ENCODE measurements at regions not wholly inside any gene's neighbourhood (a gene's known extent, or its start where the extent isn't known, plus 50 kb on each side); places are given as distances from the start of the nearest gene placed in this dataset.
"Not testable (repeated sequence)": the region's sequence is repeated elsewhere in the genome, so short reads cannot be mapped to it uniquely, and the experiment has no call there.

- no peak for DNase-seq (ENCODE audit: low read depth)
Observed at GRCh38 chr2:83874712-83875430, 584.2 kb downstream of the SUCLG1 start.

GRCh38 chr2:83874066-83874465 lies 585.0 kb downstream of the SUCLG1 start:
- DNase-seq (ENCODE audit: low read depth), result no peak

- DNase-seq (ENCODE audit: low read depth), result no peak
Observed at GRCh38 chr2:83873110-83873509, 586.0 kb downstream of the SUCLG1 start.

- no peak for DNase-seq (ENCODE audit: low read depth)
Observed at GRCh38 chr2:83866211-83866610, 592.9 kb downstream of the SUCLG1 start.

- DNase-seq (ENCODE audit: low read depth), result no peak
Observed at GRCh38 chr2:83862600-83862999, 596.5 kb downstream of the SUCLG1 start.

- no peak for DNase-seq (ENCODE audit: low read depth)
Observed at GRCh38 chr2:83860320-83860719, 598.8 kb downstream of the SUCLG1 start.

GRCh38 chr2:83859553-83859952 lies 599.5 kb downstream of the SUCLG1 start:
- DNase-seq (ENCODE audit: low read depth), result no peak

- no peak for DNase-seq (ENCODE audit: low read depth)
Observed at GRCh38 chr2:83851066-83851465, 608.0 kb downstream of the SUCLG1 start.

- no peak for DNase-seq (ENCODE audit: low read depth)
Observed at GRCh38 chr2:83850071-83850725, 608.9 kb downstream of the SUCLG1 start.

GRCh38 chr2:83844490-83844889 lies 614.6 kb downstream of the SUCLG1 start:
- no peak for DNase-seq (ENCODE audit: low read depth)

- DNase-seq (ENCODE audit: low read depth), result no peak
Observed at GRCh38 chr2:83842421-83842820, 616.7 kb downstream of the SUCLG1 start.

- no peak for DNase-seq (ENCODE audit: low read depth)
Observed at GRCh38 chr2:83837823-83838222, 621.3 kb downstream of the SUCLG1 start.

GRCh38 chr2:83827618-83828017 lies 631.5 kb downstream of the SUCLG1 start:
- DNase-seq (ENCODE audit: low read depth), result no peak

GRCh38 chr2:83826577-83826976 lies 632.5 kb downstream of the SUCLG1 start:
- DNase-seq (ENCODE audit: low read depth), result no peak

- no peak for DNase-seq (ENCODE audit: low read depth)
Observed at GRCh38 chr2:83823229-83823628, 635.9 kb downstream of the SUCLG1 start.

- no peak for DNase-seq (ENCODE audit: low read depth)
Observed at GRCh38 chr2:83817511-83817910, 641.6 kb downstream of the SUCLG1 start.

- no peak for DNase-seq (ENCODE audit: low read depth)
Observed at GRCh38 chr2:83808878-83809277, 650.2 kb downstream of the SUCLG1 start.

GRCh38 chr2:83802604-83803003 lies 656.5 kb downstream of the SUCLG1 start:
- DNase-seq (ENCODE audit: low read depth), result no peak

GRCh38 chr2:83795777-83796176 lies 663.3 kb downstream of the SUCLG1 start:
- DNase-seq (ENCODE audit: low read depth), result no peak

GRCh38 chr2:83790467-83790866 lies 668.6 kb downstream of the SUCLG1 start:
- DNase-seq (ENCODE audit: low read depth), result not testable (repeated sequence)

GRCh38 chr2:83789674-83790073 lies 669.4 kb downstream of the SUCLG1 start:
- DNase-seq (ENCODE audit: low read depth), result not testable (repeated sequence)

- not testable (repeated sequence) for DNase-seq (ENCODE audit: low read depth)
Observed at GRCh38 chr2:83788938-83789566, 670.0 kb downstream of the SUCLG1 start.

GRCh38 chr2:83787189-83787588 lies 671.9 kb downstream of the SUCLG1 start:
- DNase-seq (ENCODE audit: low read depth), result no peak
